GM12891 (cell line): ENCODE measurements at regions not wholly inside any gene's neighbourhood (a gene's known extent, or its start where the extent isn't known, plus 50 kb on each side); places are given as distances from the start of the nearest gene placed in this dataset.

Experiments
- DNase-seq: peaks from one replicate; pipeline ENCODE4 v3.0.0; 2011; ENCODE audit warnings: low spot score; ENCODE audit not compliant: insufficient read length
- FAIRE-seq: peaks from 2 replicates; lab custom pipeline; 2011; peaks lifted over from hg19 to GRCh38; lab: Jason Lieb, UNC
- PAX5 ChIP-seq: IDR thresholded peaks from 2 replicates; pipeline ENCODE4 v1.6.1; 2011; ENCODE audit warnings: low read length, moderate library complexity, mild to moderate bottlenecking; ENCODE audit not compliant: insufficient read depth, severe bottlenecking
- POLR2A ChIP-seq: IDR thresholded peaks from 2 replicates; pipeline ENCODE4 v1.6.1; 2011; ENCODE audit warnings: low read depth, low read length, control low read depth
- POLR2AphosphoS5 ChIP-seq: IDR thresholded peaks from 2 replicates; pipeline ENCODE4 v1.6.1; 2011; ENCODE audit warnings: low read depth, low read length, control low read depth
- POU2F2 ChIP-seq: IDR thresholded peaks from 2 replicates; pipeline ENCODE4 v1.6.1; 2011; ENCODE audit warnings: low read depth, mild to moderate bottlenecking, control low read depth, low read length, moderate library complexity
- SPI1 ChIP-seq: IDR thresholded peaks from 2 replicates; pipeline ENCODE4 v1.6.1; 2011; ENCODE audit warnings: low read depth, low read length, control low read depth
- TAF1 ChIP-seq: IDR thresholded peaks from 2 replicates; pipeline ENCODE4 v1.6.1; 2011; ENCODE audit warnings: low read depth, low read length, control low read depth

DNA sequence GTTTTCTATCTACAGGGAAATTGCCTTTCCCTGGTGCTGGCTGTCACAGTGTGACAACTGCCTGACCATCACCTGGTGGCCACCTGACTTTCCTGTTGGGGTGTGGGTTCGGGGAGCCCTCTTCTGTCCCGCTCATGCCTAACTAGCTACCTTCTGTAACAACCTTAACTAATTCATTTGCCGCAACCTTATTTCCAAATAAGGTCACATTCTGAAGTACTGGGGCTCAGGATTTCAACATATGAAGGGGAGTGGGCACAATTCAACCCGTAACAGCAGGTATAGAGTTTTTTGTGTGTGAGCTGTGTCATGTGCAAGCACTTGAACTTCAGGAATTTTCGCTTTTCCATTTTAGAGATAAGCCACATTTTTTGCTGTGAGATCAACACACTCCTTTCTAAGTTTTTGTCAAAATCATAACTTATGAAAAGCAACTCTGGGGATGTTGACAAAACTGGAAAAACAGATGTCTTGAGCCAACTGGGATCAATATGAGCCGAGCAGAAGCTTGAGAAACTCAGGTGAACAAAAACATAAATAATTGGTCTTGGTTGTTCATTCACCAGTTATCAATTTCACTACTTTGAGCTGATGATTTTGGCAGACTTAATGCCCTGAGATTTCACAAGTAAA, 242.0 kb upstream of the RGMA start:
- no peak for FAIRE-seq
- no peak for DNase-seq
- TF ChIP-seq TAF1: no peak
- no peak for TF ChIP-seq POLR2A
- no peak for TF ChIP-seq POU2F2
- no peak for TF ChIP-seq SPI1
- TF ChIP-seq PAX5: no peak
- TF ChIP-seq POLR2AphosphoS5: no peak

DNA sequence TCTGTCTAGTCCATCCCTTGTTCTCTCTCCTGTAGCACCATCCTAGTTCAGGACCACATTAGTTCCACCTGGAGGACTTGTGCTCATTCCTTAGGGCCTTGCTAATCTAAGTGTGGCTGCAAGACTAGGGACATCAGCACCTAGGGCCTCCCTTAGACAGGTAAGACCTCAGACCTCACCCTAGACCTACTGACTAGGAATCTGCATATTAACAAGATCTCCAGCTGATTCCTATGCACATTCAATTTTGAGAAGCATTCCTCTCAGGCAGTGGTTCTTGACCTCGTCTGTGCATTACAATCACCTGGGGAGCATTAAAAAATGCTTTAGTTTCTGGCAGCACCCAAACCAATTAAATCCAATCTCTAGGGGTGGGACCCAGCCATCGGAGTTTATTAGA, 238.4 kb upstream of the RGMA start:
- DNase-seq (no peak), FAIRE-seq (no peak)
- TF ChIP-seq TAF1 (no peak), SPI1 (no peak), POLR2AphosphoS5 (no peak), POLR2A (no peak), PAX5 (no peak), POU2F2 (no peak)

DNA sequence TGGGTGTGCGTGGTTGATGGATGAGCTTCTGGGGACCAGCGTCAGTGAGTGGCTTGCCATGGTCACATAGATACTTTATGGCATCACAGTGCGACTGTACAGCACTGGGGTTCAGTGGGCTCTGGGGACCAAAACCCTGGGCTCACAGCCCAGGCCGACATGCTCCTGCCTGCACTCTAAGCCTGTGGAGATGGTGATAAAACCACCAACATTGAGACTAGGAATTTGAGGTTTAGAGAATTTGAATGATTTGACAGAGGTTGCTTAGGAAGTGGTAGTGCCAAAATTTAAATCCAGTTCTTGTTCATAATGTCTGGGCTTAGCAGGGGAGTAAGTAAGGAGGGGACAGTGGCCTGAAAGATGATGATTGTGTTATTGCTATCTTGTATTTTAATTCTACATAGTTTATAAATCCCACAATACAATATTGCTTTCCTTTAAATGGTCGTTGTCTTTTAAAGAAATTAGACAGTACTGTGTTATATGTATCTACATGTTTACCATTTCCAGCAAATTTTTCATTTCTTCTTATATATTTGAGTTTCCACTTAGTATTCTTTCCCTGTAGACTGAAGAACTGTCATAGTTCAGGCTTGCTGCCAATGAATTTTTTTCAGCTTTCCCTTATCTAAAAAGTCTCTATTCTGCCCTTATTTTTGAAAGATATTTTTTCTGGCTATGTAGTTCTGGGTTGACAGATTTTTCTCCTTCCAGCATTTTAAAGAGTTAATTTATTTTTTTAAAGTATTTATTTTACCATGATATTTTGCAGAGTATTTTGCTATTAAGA, 235.4 kb upstream of the RGMA start:
- FAIRE-seq (no peak), DNase-seq (no peak)
- no peak for TF ChIP-seq POU2F2
- TF ChIP-seq POLR2AphosphoS5: no peak

GRCh38 chr15:93321881-93322282, 232.9 kb upstream of the RGMA start:
- no peak for DNase-seq
- no peak for FAIRE-seq
- TF ChIP-seq POLR2AphosphoS5 (no peak), POU2F2 (no peak)

DNA sequence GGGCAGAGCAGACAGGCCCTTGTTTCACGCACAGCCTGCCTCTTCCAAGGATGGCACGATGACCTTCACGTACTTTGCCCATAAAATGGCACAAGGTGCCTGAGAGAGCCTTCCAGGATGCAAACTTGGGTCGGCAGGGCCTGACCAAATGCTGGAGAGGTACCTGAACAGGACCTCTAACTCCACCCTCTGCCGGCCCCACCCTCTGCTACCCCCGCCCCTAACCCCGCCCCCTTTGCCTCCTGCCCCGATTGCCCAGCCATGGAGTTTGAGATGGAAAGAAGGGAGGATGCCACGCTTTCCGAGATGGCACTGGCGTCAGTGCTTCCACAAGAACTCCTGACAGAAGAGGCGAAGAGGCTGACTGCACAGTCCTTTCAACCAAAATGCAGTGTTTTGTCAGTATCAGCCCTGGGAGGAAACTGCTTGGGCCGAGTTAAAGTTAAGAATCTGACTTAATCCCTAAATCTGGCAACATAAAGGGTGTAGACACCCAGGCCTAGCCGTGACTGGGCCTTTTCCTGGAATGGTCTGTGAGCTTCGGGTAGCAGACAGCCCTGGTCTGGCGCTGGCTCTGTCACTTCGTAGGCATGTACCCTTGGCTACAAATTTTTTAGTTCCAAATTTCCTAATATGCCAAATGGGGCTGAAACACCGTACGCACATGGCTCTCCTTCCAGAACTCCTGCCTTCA, 230.3 kb upstream of the RGMA start:
- FAIRE-seq: no peak
- no peak for DNase-seq
- TF ChIP-seq POU2F2 (no peak), PAX5 (no peak), TAF1 (no peak), POLR2A (no peak), POLR2AphosphoS5 (no peak), SPI1 (no peak)

GRCh38 chr15:93317772-93318171, 228.8 kb upstream of the RGMA start:
- DNase-seq (no peak), FAIRE-seq (no peak)
- TF ChIP-seq SPI1: no peak
- no peak for TF ChIP-seq PAX5
- no peak for TF ChIP-seq TAF1
- TF ChIP-seq POU2F2: no peak
- no peak for TF ChIP-seq POLR2AphosphoS5
- no peak for TF ChIP-seq POLR2A

GRCh38 chr15:93314245-93314644, 225.2 kb upstream of the RGMA start:
- FAIRE-seq (no peak), DNase-seq (no peak)
- TF ChIP-seq PAX5: no peak
- TF ChIP-seq SPI1: no peak
- TF ChIP-seq POLR2AphosphoS5: no peak
- no peak for TF ChIP-seq TAF1

DNA sequence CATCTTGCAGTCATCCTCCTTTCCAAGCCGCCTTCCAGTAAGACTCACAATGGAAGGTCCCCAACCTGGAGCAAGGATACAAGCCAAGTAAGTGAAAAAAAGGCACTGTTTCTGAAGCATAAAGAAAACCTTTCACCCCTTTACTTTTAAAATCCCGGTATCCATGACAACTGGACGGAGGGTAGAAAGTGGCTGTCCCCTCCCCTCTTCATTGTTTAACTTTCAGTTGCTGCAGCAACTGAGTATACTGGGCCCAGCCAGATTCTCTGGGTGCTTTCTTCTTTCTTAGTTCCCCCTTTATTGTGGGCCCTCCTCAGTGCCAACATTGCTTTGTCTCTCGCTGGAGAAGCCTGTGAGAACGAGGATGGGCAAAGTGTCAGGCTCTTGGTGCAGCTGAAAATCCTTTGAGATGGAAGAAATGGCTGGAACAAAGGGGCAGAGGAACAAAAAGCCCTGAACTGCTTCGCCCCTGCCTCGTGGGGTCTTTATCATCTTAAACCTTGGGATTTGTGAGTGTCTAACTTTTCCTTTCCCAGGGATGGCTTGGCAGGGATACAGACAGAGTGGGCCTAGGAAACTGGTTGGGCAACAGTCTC, 224.0 kb upstream of the RGMA start:
- TF ChIP-seq SPI1 (no peak), TAF1 (no peak), POLR2AphosphoS5 (no peak), PAX5 (no peak), POLR2A (no peak), POU2F2 (no peak)
- DNase-seq (no peak), FAIRE-seq (no peak)

DNA sequence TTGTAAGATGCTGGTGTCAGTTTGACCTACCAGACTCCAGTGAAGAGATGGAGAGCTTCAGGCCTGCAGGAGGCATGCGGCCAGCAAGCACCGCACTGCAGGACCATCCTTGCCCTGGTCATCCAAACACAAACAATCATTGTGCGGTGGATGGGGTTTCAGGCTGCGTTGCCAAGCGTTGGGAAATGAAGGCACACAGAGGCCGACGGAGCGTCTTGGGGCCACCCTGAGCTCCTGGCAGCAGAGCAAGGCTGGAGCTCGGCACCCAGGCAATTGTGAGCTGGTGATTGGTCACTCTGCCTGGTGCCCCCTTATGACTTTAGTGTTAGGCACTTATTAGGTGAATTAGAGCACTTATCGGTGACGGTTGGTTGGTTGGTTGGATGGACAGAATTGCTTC, 222.6 kb upstream of the RGMA start:
- TF ChIP-seq SPI1: no peak
- TF ChIP-seq POLR2AphosphoS5: no peak
- no peak for TF ChIP-seq POU2F2
- no peak for TF ChIP-seq POLR2A
- TF ChIP-seq TAF1: no peak
- no peak for TF ChIP-seq PAX5
- DNase-seq (no peak), FAIRE-seq (no peak)
